SJCRH30 (cell line): ENCODE measurements at regions not wholly inside any gene's neighbourhood (a gene's known extent, or its start where the extent isn't known, plus 50 kb on each side); places are given as distances from the start of the nearest gene placed in this dataset.
A peak's percentile ranks its signal among the peaks of the same experiment; 100 is the strongest.
"Not testable (repeated sequence)": the region's sequence is repeated elsewhere in the genome, so short reads cannot be mapped to it uniquely, and the experiment has no call there.

Experiments
- DNase-seq, 2 experiments: peaks; one replicate each; pipeline ENCODE4 v3.0.0-alpha.2; 2015 to 2020
- H3K27ac ChIP-seq: fragments of 250-450 bp; sonication (Bioruptor Pico); 2 replicates; pipeline ENCODE4 v1.5.1; 2020; ENCODE audit warnings: mild to moderate bottlenecking, moderate library complexity
- H3K27me3 ChIP-seq: fragments of 250-450 bp; sonication (Bioruptor Pico); 2 replicates; pipeline ENCODE4 v1.5.1; 2020; ENCODE audit warnings: mild to moderate bottlenecking, moderate library complexity
- H3K36me3 ChIP-seq: fragments of 250-450 bp; sonication (Bioruptor Pico); 2 replicates; pipeline ENCODE4 v1.5.1; 2020; ENCODE audit warnings: mild to moderate bottlenecking, moderate library complexity
- H3K4me1 ChIP-seq: fragments of 250-450 bp; sonication (Bioruptor Pico); 2 replicates; pipeline ENCODE4 v1.5.1; 2020; ENCODE audit warnings: mild to moderate bottlenecking, moderate library complexity
- H3K4me3 ChIP-seq: fragments of 250-450 bp; sonication (Bioruptor Pico); 2 replicates; pipeline ENCODE4 v1.5.1; 2020; ENCODE audit warnings: mild to moderate bottlenecking, moderate library complexity
- H3K9me3 ChIP-seq: fragments of 250-450 bp; sonication (Bioruptor Pico); replicated peaks from 2 replicates; pipeline ENCODE4 v1.5.1; 2020; ENCODE audit warnings: mild to moderate bottlenecking, moderate library complexity

DNA sequence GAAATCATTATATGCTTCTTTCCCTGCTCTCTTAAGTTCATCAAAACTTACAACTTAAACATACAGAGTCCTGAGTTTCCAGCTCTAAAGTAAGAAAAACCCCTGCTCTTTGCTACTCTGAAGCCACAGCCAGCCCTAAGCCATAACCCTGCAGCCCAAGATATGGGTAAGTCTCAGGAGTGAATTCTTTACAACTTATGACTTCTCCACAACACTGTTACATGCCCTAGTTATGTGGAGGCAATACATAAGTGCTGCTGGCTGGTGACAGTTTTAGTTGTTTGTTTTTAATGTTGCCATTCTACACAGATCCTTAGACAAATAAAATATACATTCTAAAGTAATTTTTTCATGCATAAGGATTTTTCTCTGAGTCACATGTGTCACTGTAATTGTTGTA is 100.2 kb downstream of the FBXO8 start:
- Histone ChIP-seq H3K4me1 (no peaks in the 10 kb centered on the region), H3K4me3 (no peak overlapping the region), H3K27me3 (no peaks in the 10 kb centered on the region), H3K9me3 (no peaks in the 10 kb centered on the region), H3K36me3 (no peaks in the 10 kb centered on the region), H3K27ac (no peak overlapping the region)
- DNase-seq, result no peak

DNA sequence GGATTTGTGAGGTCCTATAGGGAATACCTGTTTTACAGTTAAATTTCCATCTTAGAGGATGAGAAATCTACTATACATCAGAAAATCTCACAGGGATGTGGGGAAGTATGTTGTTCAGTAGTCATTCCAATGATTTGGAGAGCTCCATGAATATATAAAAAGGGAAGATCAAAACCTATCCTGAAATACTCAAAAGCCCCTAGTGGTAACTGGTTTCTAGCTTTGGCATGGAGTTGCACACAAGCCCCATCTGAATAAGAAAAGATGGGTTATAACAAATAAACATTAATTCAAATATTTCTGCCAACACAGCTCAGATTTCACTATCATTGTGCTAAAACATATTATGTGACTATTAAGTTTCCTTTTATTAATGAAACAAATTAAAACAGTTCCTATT is 101.6 kb downstream of the FBXO8 start:
- Histone ChIP-seq H3K27ac (no peak overlapping the region), H3K9me3 (no peaks in the 10 kb centered on the region), H3K36me3 (no peaks in the 10 kb centered on the region), H3K27me3 (no peaks in the 10 kb centered on the region), H3K4me3 (no peak overlapping the region), H3K4me1 (no peaks in the 10 kb centered on the region)
- no peak for DNase-seq

DNA sequence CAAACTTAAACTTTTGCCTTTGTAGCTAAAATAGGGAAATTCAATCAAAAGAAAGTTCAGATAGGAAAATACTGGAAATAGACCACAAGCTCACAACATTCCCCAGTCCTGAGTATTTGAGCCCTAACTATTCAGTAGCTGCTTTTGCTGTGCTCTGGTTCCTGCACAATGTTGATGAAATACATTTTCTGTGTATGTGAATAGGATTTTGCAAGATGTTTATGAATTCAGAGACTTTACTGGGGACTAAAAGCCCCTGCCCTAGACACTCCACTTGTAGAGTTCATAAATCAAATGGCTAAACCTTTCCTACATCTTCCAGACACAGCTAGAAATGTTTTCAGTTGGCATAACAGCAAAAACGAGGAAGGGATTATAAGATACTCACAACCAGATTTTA is 105.9 kb downstream of the FBXO8 start:
- no peak overlapping the region for H3K4me3 ChIP-seq
- H3K36me3 ChIP-seq, result no peaks in the 10 kb centered on the region
- H3K4me1 ChIP-seq, result peaks cover 5% of the 10 kb centered on the region
- H3K9me3 ChIP-seq, result no peaks in the 10 kb centered on the region
- H3K27me3 ChIP-seq, result no peaks in the 10 kb centered on the region
- DNase-seq, result no peak
- no peak overlapping the region for H3K27ac ChIP-seq

DNA sequence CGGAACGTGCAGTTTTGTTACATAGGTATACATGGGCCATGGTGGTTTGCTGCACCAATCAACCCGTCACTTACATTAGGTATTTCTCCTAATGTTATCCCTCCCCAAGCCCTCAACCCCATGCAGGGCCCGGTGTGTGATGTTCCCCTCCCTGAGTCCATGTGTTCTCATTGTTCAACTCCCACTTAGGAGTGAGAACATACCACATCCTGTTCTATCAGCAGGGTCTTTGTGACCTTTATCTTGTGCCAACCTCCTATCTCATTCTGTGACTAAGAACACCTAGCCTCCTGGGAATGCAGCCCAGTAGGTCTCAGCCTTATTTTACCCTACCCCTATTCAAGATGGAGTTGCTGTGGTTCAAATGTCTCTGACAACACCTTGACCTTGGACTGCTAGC is 107.6 kb downstream of the FBXO8 start:
- not testable (repeated sequence) for H3K9me3 ChIP-seq, H3K27me3 ChIP-seq, H3K36me3 ChIP-seq, DNase-seq, H3K27ac ChIP-seq, H3K4me3 ChIP-seq, H3K4me1 ChIP-seq

DNA sequence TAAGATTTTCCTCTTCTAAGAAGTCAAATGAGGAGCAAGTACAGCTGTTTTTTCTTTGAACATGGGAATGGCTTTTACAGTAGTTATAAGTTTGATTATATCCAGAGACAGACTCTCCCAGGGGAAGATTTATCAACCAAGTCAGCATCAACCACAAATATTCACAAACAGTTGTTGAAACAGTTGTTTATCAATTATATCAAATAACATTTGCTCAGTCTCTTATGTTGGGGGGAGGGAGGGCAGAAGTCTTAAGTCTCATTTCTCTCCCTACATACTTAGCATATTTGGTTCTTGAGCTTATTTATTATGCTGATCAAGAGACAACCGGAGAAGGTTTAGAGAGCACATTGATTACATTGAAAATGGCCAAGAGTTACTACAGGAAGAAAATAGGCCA is 110.1 kb downstream of the FBXO8 start:
- Histone ChIP-seq H3K27ac (no peak overlapping the region), H3K9me3 (no peaks in the 10 kb centered on the region), H3K36me3 (no peaks in the 10 kb centered on the region), H3K27me3 (no peaks in the 10 kb centered on the region), H3K4me1 (peaks cover 6% of the 10 kb centered on the region), H3K4me3 (no peak overlapping the region)
- DNase-seq, result peak in 1 of 2 experiments; percentile 12

DNA sequence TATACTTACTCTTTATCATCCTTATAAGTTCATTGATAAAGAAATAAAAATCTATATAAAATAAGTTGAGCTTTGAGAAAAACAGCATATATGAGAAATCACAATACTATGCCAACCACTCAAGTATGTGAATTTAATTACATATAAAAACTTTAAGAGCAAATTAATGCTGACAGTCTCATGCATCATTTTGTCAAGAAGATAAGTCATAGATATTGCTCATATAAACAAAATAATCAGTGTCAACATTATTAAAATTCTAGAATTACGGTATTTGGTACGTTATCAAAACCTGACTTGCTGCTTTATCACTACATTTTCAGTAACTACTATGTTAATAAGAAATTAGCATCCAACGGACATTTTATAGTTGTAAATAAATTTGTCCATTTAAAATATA is 111.2 kb downstream of the FBXO8 start:
- no peak for DNase-seq
- no peaks in the 10 kb centered on the region for H3K9me3 ChIP-seq

DNA sequence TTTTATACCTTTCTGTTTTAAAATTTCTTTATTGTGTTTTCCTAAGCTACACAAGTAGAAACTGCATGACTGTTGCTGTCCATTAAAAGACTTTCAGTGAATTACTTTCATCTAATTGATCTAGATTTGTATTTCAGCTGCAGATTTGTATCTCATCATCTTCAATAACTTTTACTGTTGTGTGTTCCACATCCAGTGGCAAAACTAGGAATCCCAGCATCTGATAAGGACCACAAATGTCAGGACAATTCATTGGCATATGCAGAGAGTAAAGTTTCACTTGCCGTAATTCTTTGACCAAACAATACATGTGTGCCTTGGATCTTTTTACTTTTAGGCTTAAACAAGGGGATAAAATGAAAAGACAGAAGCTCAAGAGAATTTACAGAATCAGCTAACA is 112.6 kb downstream of the FBXO8 start:
- Histone ChIP-seq H3K4me3 (no peak overlapping the region), H3K9me3 (no peaks in the 10 kb centered on the region), H3K36me3 (no peaks in the 10 kb centered on the region), H3K27ac (no peak overlapping the region), H3K4me1 (peaks cover 6% of the 10 kb centered on the region), H3K27me3 (no peaks in the 10 kb centered on the region)
- DNase-seq, result no peak

More for the DNA sequence above, 111.2 kb downstream of the FBXO8 start:
- H3K4me3 ChIP-seq, result no peak overlapping the region
- H3K4me1 ChIP-seq, result peaks cover 6% of the 10 kb centered on the region
- H3K27me3 ChIP-seq, result no peaks in the 10 kb centered on the region
- no peaks in the 10 kb centered on the region for H3K36me3 ChIP-seq
- no peak overlapping the region for H3K27ac ChIP-seq

DNA sequence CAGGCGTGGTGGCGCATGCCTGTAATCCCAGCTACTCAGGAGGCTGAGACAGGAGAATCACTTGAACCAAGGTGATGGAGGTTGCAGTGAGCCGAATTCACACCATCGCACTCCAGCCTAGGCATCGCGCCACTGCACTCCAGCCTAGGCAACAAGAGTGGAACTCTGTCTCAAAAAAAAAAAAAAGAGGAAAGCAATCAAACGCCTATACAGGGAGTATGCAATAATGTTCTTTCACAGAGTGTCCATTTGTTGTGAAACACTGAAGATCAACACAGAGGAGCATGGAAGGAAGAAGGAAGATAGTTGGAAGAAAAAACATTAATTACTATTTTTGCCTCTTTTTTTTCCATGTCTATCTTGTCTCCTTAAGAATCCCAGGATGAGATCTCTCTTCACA is 113.4 kb downstream of the FBXO8 start:
- no peak for DNase-seq
- H3K27ac ChIP-seq, result no peak overlapping the region
- no peaks in the 10 kb centered on the region for H3K36me3 ChIP-seq
- H3K4me1 ChIP-seq, result peaks cover 6% of the 10 kb centered on the region
- H3K4me3 ChIP-seq, result no peak overlapping the region
- no peaks in the 10 kb centered on the region for H3K9me3 ChIP-seq
- H3K27me3 ChIP-seq, result no peaks in the 10 kb centered on the region

DNA sequence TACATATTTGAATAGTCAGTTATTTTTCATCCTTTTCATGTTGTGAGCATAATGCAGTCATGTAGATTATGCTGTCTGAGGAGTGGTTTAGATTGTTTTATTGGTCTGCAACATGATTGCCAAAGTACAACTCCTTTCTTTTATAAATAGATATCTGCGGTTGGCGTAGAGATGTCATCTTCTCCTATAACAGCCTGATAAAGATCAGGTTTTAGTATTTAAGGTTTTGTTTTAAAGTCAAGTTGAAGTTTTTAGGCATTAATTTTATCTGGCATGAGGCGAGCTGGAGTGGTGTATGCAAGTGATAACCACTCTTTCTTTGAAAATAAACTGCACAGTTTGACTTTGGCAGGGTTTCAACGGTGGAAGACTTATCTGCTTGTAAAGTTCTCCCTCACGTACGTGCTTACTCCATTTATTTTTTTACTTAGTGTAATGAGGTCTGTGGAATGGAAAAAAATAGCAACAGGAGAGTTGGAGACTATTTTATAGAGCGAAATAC is 126.3 kb downstream of the FBXO8 start:
- H3K27me3 ChIP-seq, result no peaks in the 10 kb centered on the region
- H3K4me3 ChIP-seq, result no peak overlapping the region
- no peaks in the 10 kb centered on the region for H3K9me3 ChIP-seq
- H3K36me3 ChIP-seq, result no peaks in the 10 kb centered on the region
- peaks cover 2% of the 10 kb centered on the region; the same call in 1 of the 2 replicates for H3K4me1 ChIP-seq
- DNase-seq, result no peak
- no peak overlapping the region for H3K27ac ChIP-seq

DNA sequence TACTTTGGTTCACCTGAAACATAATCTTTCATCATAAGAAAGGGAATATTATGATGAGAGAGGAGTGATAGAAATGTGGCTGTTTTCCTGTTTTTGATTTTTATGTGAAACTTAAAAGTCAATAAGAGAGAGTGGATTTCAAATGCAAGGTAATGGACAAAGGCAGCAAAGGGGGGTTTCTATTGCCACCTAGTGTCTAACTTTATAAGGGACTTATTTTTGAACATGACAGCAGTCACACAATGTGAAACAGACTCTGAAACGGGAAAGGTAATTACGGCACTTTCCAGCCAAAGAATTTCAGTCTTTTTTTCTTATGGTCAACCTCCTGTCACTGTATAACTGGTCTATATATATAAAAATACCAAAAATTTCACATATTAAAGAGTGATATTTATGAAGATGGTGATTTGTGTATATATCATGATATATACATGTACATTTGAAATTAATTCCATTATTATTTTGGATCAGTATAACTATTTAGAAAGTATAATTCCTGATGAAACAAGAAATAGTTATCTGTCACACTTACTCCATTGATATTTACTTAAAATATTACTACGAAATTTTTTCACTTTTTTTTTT is 127.1 kb downstream of the FBXO8 start:
- H3K27me3 ChIP-seq, result no peaks in the 10 kb centered on the region
- H3K36me3 ChIP-seq, result no peaks in the 10 kb centered on the region
- no peaks in the 10 kb centered on the region for H3K9me3 ChIP-seq
- no peak overlapping the region for H3K4me3 ChIP-seq
- no peak overlapping the region for H3K27ac ChIP-seq
- DNase-seq, result peak in 1 of 2 experiments; percentile 48
- peaks cover 2% of the 10 kb centered on the region; the same call in 1 of the 2 replicates for H3K4me1 ChIP-seq

DNA sequence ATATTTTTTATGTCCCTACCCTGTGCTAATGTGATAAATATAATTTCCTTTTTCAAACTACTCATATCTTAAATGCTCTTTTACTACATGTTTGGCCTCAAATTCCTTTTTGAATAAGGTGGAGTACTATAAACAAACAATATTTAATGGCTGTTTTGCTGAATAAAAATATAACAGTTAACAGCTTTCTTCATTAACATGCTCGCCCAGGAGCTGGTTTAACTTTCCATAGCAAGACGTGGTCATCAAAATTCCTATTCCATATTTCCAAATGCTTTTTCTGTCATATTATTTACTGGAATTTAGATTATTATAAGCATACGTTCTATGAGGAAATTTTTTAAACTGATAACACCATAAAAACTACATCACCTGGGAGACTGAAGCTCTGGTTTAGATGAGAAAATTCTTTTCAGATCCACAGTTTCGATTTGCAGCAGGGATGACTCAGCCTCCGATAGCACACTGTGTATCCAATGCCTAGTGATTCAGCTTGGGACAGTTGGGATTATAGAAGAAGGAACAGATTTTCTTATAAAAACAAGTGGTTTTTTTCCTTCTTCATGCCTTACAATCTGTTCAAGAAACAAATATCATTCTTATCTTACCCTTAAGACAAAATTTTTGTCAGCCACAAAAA is 129.1 kb downstream of the FBXO8 start:
- Histone ChIP-seq H3K9me3 (no peaks in the 10 kb centered on the region), H3K36me3 (no peaks in the 10 kb centered on the region), H3K27me3 (no peaks in the 10 kb centered on the region), H3K27ac (no peak overlapping the region), H3K4me3 (peak overlapping the region; percentile 35), H3K4me1 (peaks cover 2% of the 10 kb centered on the region; the same call in 1 of the 2 replicates)
- peak in 1 of 2 experiments; percentile 6 for DNase-seq

DNA sequence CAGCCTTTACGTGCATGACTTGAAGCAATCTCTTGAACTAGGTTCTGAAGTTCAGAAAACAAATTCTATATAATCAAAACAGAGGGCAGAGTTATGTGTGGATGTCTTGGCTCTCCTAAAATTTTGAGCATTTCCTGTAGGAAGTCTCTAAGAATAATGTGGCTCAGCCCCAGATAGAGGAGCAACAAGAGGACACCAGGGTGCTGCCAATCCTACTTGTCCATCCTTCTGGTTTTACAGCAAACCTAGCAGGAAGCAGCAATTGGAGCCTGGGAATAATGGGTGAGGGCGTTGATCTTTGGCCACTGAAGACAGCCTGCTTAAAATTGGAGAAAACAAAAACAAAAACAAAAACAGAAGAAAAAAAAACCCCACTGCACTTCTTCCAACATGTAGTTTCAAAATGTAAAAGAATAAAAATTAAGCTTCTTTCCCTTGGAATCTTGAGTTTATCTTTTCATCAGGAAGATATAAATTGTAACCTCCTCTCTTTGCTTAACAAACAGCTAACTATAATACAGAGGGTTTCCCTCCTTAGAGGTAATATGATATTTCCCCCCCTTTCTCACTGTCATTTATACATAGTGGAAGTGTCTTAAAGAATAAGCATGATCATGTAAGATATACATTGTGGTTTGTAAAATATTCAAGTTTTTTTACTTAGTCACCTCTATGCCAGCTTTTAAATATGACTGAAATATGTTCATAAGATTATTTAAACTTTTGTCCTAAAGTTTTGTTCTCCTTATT is 130.6 kb downstream of the FBXO8 start:
- Histone ChIP-seq H3K36me3 (no peaks in the 10 kb centered on the region), H3K27ac (no peak overlapping the region), H3K4me1 (peaks cover 2% of the 10 kb centered on the region; the same call in 1 of the 2 replicates), H3K27me3 (no peaks in the 10 kb centered on the region), H3K4me3 (no peak overlapping the region), H3K9me3 (no peaks in the 10 kb centered on the region)
- no peak for DNase-seq

DNA sequence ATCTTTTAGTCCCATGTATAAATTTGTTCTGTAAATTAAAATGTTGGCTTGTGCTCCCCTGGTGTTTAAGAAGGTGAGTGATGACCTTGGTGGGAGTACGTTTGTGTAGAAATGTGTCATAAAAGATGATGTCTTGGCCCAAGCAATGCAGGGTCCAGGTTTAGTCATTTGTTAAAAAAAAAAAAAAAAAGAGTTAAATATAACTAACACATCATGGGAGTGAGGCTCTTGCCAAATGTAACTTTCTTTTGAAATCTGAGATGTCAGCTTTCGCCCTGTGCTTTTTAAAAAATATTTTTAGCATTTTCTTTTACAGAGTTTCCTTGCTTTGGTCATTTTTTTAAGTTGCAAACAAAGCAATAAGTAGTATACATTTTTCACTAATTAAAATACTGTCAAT is 135.6 kb downstream of the FBXO8 start:
- no peak for DNase-seq
- H3K9me3 ChIP-seq, result no peaks in the 10 kb centered on the region
- H3K27me3 ChIP-seq, result no peaks in the 10 kb centered on the region
- no peak overlapping the region for H3K27ac ChIP-seq
- H3K4me3 ChIP-seq, result no peak overlapping the region
- no peaks in the 10 kb centered on the region for H3K36me3 ChIP-seq
- H3K4me1 ChIP-seq, result no peaks in the 10 kb centered on the region

DNA sequence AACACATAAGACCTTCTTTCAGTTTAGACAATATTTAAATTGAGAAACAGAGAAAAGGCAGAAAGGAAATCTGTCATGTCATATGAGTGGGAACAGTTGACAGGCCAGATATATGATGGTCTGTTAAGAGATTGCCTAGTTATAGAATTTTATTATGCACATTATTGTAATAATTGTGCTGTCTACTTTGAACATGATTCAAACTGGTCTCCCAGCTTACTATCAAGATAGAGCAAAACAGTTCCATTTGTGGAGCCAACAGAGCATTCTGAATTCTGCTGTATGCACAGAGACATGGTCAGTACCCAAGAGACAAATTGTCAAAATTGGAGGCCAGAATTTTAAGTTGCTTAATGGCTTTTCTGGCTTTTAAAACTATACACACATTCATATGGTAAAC is 139.4 kb downstream of the FBXO8 start:
- Histone ChIP-seq H3K27ac (no peak overlapping the region), H3K27me3 (no peaks in the 10 kb centered on the region), H3K4me1 (no peaks in the 10 kb centered on the region), H3K9me3 (no peaks in the 10 kb centered on the region), H3K4me3 (no peak overlapping the region), H3K36me3 (no peaks in the 10 kb centered on the region)
- DNase-seq, result no peak

DNA sequence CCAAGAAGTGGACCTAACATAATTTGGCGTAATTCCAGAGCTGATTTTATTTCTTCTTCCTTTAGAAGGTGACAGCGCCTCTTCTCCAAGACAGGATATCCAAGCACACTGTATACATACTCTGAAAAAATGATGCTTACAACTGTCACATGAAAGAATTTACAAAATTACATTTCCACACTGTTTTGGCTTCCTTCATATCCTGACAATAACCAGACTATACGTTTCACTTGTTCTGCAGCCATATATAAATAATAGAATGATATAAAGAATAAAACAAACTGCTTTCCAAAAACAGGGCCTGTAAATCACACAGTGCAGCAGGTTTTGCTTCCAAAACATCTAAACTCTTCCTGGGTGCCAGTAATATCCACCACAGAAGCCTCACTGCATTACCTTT is 141.6 kb downstream of the FBXO8 start:
- H3K4me3 ChIP-seq, result no peak overlapping the region

More for the DNA sequence above, 141.6 kb downstream of the FBXO8 start:
- Histone ChIP-seq H3K27me3 (no peaks in the 10 kb centered on the region), H3K36me3 (no peaks in the 10 kb centered on the region), H3K9me3 (no peaks in the 10 kb centered on the region), H3K27ac (no peak overlapping the region), H3K4me1 (no peaks in the 10 kb centered on the region)
- no peak for DNase-seq
